IMR-90 (cell line): ENCODE measurements at regions not wholly inside any gene's neighbourhood (a gene's known extent, or its start where the extent isn't known, plus 50 kb on each side); places are given as distances from the start of the nearest gene placed in this dataset.

Experiments
- ATAC-seq: fragments of 200-7000 bp; cut with Tn5 transposase; 2 replicates; pipeline ENCODE4 v1.9.1; 2020; ENCODE audit warnings: low read depth, mild to moderate bottlenecking, moderate library complexity
- BruUV-seq: library from RNA; stranded (reverse); fragments of 400-500 nt; replicated peaks from 2 replicates; lab custom pipeline; 2021; lab: Mats Ljungman, UMichigan
- CTCF ChIA-PET: fragments of 300-600 bp; formaldehyde crosslinking; extraction: SDS; loops from one replicate; lab custom pipeline; 2021; ENCODE audit warnings: antibody characterized with exemption; lab: Yijun Ruan, JAX
- POLR2A ChIA-PET: fragments of 300-600 bp; sonication (Branson Sonifier 250); formaldehyde crosslinking; loops from one replicate; lab custom pipeline; 2022; ENCODE audit warnings: antibody characterized with exemption; ENCODE audit not compliant: unreplicated experiment; lab: Charles Lee
- DNase-seq: peaks from one replicate; pipeline ENCODE4 v3.0.0; 2013
- H2AFZ ChIP-seq: replicated peaks from 2 replicates; pipeline ENCODE3; 2013; ENCODE audit warnings: low read length, mild to moderate bottlenecking; ENCODE audit not compliant: poor library complexity
- H2AK5ac ChIP-seq: 2 replicates; pipeline ENCODE4 v1.6.1; 2013; ENCODE audit warnings: low read depth, low read length, inconsistent platforms
- H2AK9ac ChIP-seq: replicated peaks from 2 replicates; pipeline ENCODE3; 2013; ENCODE audit warnings: mild to moderate bottlenecking, low read depth, low read length, moderate library complexity; ENCODE audit not compliant: poor library complexity
- H2BK120ac ChIP-seq: 2 replicates; pipeline ENCODE4 v1.6.1; 2013; ENCODE audit warnings: low read depth, low read length, inconsistent platforms
- H2BK15ac ChIP-seq: 3 replicates; pipeline ENCODE4 v1.6.1; 2013; ENCODE audit warnings: low read depth, low read length, inconsistent platforms
- H2BK20ac ChIP-seq: 2 replicates; pipeline ENCODE4 v1.6.1; 2013; ENCODE audit warnings: low read depth, mild to moderate bottlenecking, inconsistent platforms, low read length, moderate library complexity
- H2BK5ac ChIP-seq: 2 replicates; pipeline ENCODE4 v1.6.1; 2013; ENCODE audit warnings: mild to moderate bottlenecking, low read depth, low read length, inconsistent platforms; ENCODE audit not compliant: poor library complexity, severe bottlenecking
- H3K14ac ChIP-seq: replicated peaks from 2 replicates; pipeline ENCODE4 v1.6.1; 2013; ENCODE audit warnings: low read depth, low read length, inconsistent platforms
- H3K18ac ChIP-seq: 2 replicates; pipeline ENCODE4 v1.6.1; 2013; ENCODE audit warnings: low read depth, low read length, control low read depth
- H3K23ac ChIP-seq: 2 replicates; pipeline ENCODE4 v1.6.1; 2013; ENCODE audit warnings: low read depth, low read length, inconsistent platforms
- H3K27ac ChIP-seq: 2 replicates; pipeline ENCODE4 v1.5.1; 2013; ENCODE audit warnings: mild to moderate bottlenecking, control low read depth, low read length; ENCODE audit not compliant: insufficient read depth
- H3K27me3 ChIP-seq: 2 replicates; pipeline ENCODE4 v1.6.1; 2013; ENCODE audit warnings: low read length; ENCODE audit not compliant: control insufficient read depth, insufficient read depth
- H3K36me3 ChIP-seq: 2 replicates; pipeline ENCODE4 v1.6.1; 2013; ENCODE audit warnings: low read length, mixed read lengths; ENCODE audit not compliant: control insufficient read depth, insufficient read depth
- H3K4ac ChIP-seq: 2 replicates; pipeline ENCODE4 v1.6.1; 2013; ENCODE audit warnings: low read depth, low read length, inconsistent platforms
- H3K4me1 ChIP-seq: 2 replicates; pipeline ENCODE4 v1.6.1; 2013; ENCODE audit warnings: low read length, mixed read lengths; ENCODE audit not compliant: control insufficient read depth, insufficient read depth
- H3K4me2 ChIP-seq: 2 replicates; pipeline ENCODE4 v1.6.1; 2013; ENCODE audit warnings: low read depth, mild to moderate bottlenecking, control low read depth, low read length, moderate library complexity
- H3K4me3 ChIP-seq: 2 replicates; pipeline ENCODE4 v1.5.1; 2013; ENCODE audit warnings: low read depth, mild to moderate bottlenecking, control low read depth, low read length, moderate library complexity; ENCODE audit not compliant: insufficient read depth
- H3K56ac ChIP-seq: 2 replicates; pipeline ENCODE4 v1.6.1; 2013; ENCODE audit warnings: low read length, inconsistent platforms; ENCODE audit not compliant: insufficient read depth; ENCODE audit errors: extremely low read depth
- H3K79me1 ChIP-seq, 2 experiments: 2 replicates each; pipeline ENCODE4 v1.6.1; 2013; ENCODE audit warnings: low read length in 2 of 2, inconsistent platforms in 1 of 2, low read depth in 1 of 2
- H3K9ac ChIP-seq: 2 replicates; pipeline ENCODE4 v1.6.1; 2013; ENCODE audit warnings: low read depth, low read length, control low read depth
- H3K9me1 ChIP-seq: 2 replicates; pipeline ENCODE4 v1.6.1; 2013; ENCODE audit warnings: low read length, inconsistent platforms; ENCODE audit not compliant: insufficient read depth
- H3K9me3 ChIP-seq: 2 replicates; pipeline ENCODE4 v1.6.1; 2013; ENCODE audit warnings: low read length; ENCODE audit not compliant: control insufficient read depth, insufficient read depth
- H4K20me1 ChIP-seq: 2 replicates; pipeline ENCODE4 v1.6.1; 2013; ENCODE audit warnings: low read length, inconsistent platforms; ENCODE audit not compliant: insufficient read depth
- H4K5ac ChIP-seq: 2 replicates; pipeline ENCODE4 v1.6.1; 2013; ENCODE audit warnings: mild to moderate bottlenecking, low read depth, low read length, control low read depth
- H4K8ac ChIP-seq, 2 experiments: 2 replicates each; pipeline ENCODE4 v1.6.1; 2013; ENCODE audit warnings: low read depth in 2 of 2, low read length in 2 of 2, control low read depth in 1 of 2, inconsistent platforms in 1 of 2
- H4K91ac ChIP-seq: 2 replicates; pipeline ENCODE4 v1.6.1; 2013; ENCODE audit warnings: low read depth, low read length, inconsistent platforms; ENCODE audit not compliant: insufficient read depth
- MAZ ChIP-seq: IDR thresholded peaks from 2 replicates; pipeline ENCODE4 v1.6.1; 2012; ENCODE audit warnings: low read depth, mild to moderate bottlenecking, low read length, improper control_type of control experiment, moderate library complexity, borderline replicate concordance
- MXI1 ChIP-seq: IDR thresholded peaks from 2 replicates; pipeline ENCODE4 v1.6.1; 2012; ENCODE audit warnings: low read depth, mild to moderate bottlenecking, low read length, moderate library complexity, borderline replicate concordance
- USF2 ChIP-seq: fragments of 150-350 bp; IDR thresholded peaks from 2 replicates; pipeline ENCODE4 v1.6.1; 2017; ENCODE audit warnings: mild to moderate bottlenecking, antibody characterized with exemption, low read length, low read depth
- WGBS, 2 experiments: methylation state at CpG; one replicate each; pipeline versions ENCODE4 v1.1.5 to v1.1.7; 2013; ENCODE audit warnings: missing lambda C conversion rate in 2 of 2; ENCODE audit not compliant: insufficient read length in 1 of 2; ENCODE audit errors: extremely low coverage in 2 of 2; 5-methylcytosine and 5-hydroxymethylcytosine counted together
- dilution Hi-C: fragments of 300-500 bp; cut with HindIII; formaldehyde crosslinking; loops from one replicate; pipeline ENCODE4 v1.14.3; 2018; ENCODE audit warnings: low sequenced_read_pairs; ENCODE audit not compliant: unreplicated experiment
- in situ Hi-C: fragments of 300-500 bp; cut with MboI; formaldehyde crosslinking; loops from 3 replicates; pipeline ENCODE4 v1.14.3; 2019; ENCODE audit warnings: low sequenced_read_pairs, inconsistent platforms, mixed read lengths
- intact Hi-C: fragments of 100-400 bp; cut with micrococcal nuclease; formaldehyde crosslinking; loops from 2 replicates; pipeline ENCODE4 v1.10.0; 2022

GRCh38 chr2:121943285-121943684 is 187.8 kb downstream of the TSN start:
- H4K20me1 ChIP-seq = no peaks in the 10 kb centered on the region
- ATAC-seq = no peak
- H3K9me1 ChIP-seq = no peaks in the 10 kb centered on the region
- no peak overlapping the region for H2BK20ac ChIP-seq
- no peak overlapping the region for H3K4ac ChIP-seq
- H3K4me2 ChIP-seq = no peak overlapping the region
- H3K18ac ChIP-seq = no peak overlapping the region
- ChIA-PET POLR2A (no interaction called here), CTCF (no interaction called here)
- H3K23ac ChIP-seq = no peak overlapping the region
- no peak for DNase-seq
- no peak overlapping the region for H4K8ac ChIP-seq
- no peaks in the 10 kb centered on the region for H3K4me1 ChIP-seq
- H3K27me3 ChIP-seq = no peaks in the 10 kb centered on the region
- no peak overlapping the region for H2BK120ac ChIP-seq
- H3K79me1 ChIP-seq = no peaks in the 10 kb centered on the region
- no peak overlapping the region for H2AK5ac ChIP-seq
- no peak overlapping the region for H3K14ac ChIP-seq
- H3K27ac ChIP-seq = no peak overlapping the region
- no peaks in the 10 kb centered on the region for H3K9me3 ChIP-seq
- H3K9ac ChIP-seq = no peak overlapping the region
- no peak overlapping the region for H3K56ac ChIP-seq
- H2BK15ac ChIP-seq = no peak overlapping the region
- dilution Hi-C loops = no loop called here
- no peaks in the 10 kb centered on the region for H3K36me3 ChIP-seq
- H2AK9ac ChIP-seq = no peak overlapping the region
- H4K91ac ChIP-seq = no peak overlapping the region
- no peak overlapping the region for H2BK5ac ChIP-seq
- no TSS peak for BruUV-seq
- no CpG with 5 or more reads among the region's 1 CpG for WGBS, 2 experiments
- no peak overlapping the region for H4K5ac ChIP-seq
- no peak overlapping the region for H2AFZ ChIP-seq
- in situ Hi-C loops = no loop called here
- TF ChIP-seq MXI1 (no peak), USF2 (no peak), MAZ (no peak)
- intact Hi-C loops = no loop called here
- no peak overlapping the region for H3K4me3 ChIP-seq
